ENCODE measurements at regions not wholly inside any gene's neighbourhood (a gene's known extent, or its start where the extent isn't known, plus 50 kb on each side); places are given as distances from the start of the nearest gene placed in this dataset.

DNA sequence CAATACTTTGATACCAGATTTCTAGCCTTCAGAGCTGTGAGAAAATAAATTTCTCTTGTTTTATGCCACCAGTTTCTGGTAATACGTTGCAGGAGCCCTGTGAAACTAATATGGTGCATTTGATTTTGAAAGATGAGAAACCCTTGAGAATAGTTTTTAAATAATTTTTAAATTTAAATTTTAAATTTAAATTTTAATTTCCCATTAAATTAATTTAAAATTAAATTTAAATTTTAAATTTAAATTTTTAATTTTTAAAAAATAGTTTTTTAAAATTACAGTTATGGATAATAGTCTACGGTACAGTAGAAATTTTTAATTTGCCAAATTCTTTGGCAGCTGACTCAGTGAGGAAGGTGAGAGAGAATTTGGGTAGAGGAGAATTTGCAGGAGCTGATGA, 68.6 kb upstream of the SLC24A3 start:
- no peak overlapping the region for H3K4me3 ChIP-seq (ENCODE audit: low read depth in 1 of 2, low read length in 1 of 2)
- no peaks in the 10 kb centered on the region for H3K27me3 ChIP-seq
- no peaks in the 10 kb centered on the region for H3K4me1 ChIP-seq (ENCODE audit: control insufficient read depth in 1 of 2, insufficient read depth in 1 of 2, low read depth in 1 of 2, low read length in 1 of 2)
- no peak overlapping the region for H3K27ac ChIP-seq
- H3K9me3 ChIP-seq = no peaks in the 10 kb centered on the region
- H3K36me3 ChIP-seq = no peaks in the 10 kb centered on the region
- TF ChIP-seq, protein P1, sequence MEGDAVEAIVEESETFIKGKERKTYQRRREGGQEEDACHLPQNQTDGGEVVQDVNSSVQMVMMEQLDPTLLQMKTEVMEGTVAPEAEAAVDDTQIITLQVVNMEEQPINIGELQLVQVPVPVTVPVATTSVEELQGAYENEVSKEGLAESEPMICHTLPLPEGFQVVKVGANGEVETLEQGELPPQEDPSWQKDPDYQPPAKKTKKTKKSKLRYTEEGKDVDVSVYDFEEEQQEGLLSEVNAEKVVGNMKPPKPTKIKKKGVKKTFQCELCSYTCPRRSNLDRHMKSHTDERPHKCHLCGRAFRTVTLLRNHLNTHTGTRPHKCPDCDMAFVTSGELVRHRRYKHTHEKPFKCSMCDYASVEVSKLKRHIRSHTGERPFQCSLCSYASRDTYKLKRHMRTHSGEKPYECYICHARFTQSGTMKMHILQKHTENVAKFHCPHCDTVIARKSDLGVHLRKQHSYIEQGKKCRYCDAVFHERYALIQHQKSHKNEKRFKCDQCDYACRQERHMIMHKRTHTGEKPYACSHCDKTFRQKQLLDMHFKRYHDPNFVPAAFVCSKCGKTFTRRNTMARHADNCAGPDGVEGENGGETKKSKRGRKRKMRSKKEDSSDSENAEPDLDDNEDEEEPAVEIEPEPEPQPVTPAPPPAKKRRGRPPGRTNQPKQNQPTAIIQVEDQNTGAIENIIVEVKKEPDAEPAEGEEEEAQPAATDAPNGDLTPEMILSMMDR (IDR thresholded peaks at IDR 0.05) = no peak

DNA sequence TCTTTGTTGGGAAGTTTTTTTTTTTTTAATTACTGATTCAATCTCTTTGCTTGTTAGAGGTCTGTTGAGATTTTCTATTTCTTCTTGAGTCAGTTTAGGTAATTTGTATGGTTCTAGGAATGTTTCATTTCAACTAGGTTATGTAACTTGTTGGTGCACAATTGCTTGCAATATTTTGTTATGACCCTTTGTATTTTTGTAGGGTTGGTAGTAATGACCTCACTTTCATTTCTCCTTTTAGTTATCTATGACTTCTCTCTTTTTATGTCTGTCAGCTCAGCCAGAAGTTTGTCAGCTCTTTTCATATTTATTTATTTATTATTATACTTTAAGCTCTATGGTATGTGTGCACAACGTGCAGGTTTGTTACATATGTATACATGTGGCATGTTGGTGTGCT, 51.1 kb upstream of the SLC24A3 start:
- Histone ChIP-seq H3K9me3 (no peaks in the 10 kb centered on the region), H3K36me3 (no peaks in the 10 kb centered on the region), H3K27me3 (no peaks in the 10 kb centered on the region), H3K27ac (no peak overlapping the region), H3K4me3 (ENCODE audit: low read depth in 1 of 2, low read length in 1 of 2) (no peak overlapping the region), H3K4me1 (ENCODE audit: control insufficient read depth in 1 of 2, insufficient read depth in 1 of 2, low read depth in 1 of 2, low read length in 1 of 2) (no peaks in the 10 kb centered on the region)
- TF ChIP-seq, protein P1 (IDR thresholded peaks at IDR 0.05) = no peak

Data from neutrophil (primary cell).